ENCODE measurements at regions not wholly inside any gene's neighbourhood (a gene's known extent, or its start where the extent isn't known, plus 50 kb on each side); places are given as distances from the start of the nearest gene placed in this dataset.

DNA sequence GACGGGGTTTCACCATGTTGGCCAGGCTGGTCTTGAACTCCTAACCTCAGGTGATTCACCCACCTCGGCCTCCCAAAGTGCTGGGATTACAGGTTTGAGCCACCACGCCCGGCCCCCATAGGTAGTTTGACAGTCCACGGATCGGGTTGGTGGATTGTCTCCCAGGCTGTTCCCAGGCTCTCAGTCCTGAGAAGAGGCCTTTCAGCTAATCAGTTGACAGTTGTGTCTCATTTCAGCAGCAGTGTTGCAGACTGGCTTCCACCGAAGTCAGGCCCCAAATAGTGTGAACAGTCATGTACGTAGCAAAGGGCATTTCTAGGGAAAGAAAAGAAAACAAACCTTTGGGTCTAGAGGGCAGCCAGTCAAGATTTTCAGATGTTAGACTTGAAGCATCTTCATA is 102.4 kb upstream of the TLR3 start:
- peaks cover 3% of the 10 kb centered on the region for H3K36me3 Mint-ChIP-seq (ENCODE audit: low read depth)
- peaks cover 18% of the 10 kb centered on the region for H3K4me1 Mint-ChIP-seq
- H3K27me3 Mint-ChIP-seq (ENCODE audit: low read depth): no peaks in the 10 kb centered on the region
- H3K27ac Mint-ChIP-seq (ENCODE audit: unreplicated experiment): no peak overlapping the region
- TF ChIP-seq, protein P1, sequence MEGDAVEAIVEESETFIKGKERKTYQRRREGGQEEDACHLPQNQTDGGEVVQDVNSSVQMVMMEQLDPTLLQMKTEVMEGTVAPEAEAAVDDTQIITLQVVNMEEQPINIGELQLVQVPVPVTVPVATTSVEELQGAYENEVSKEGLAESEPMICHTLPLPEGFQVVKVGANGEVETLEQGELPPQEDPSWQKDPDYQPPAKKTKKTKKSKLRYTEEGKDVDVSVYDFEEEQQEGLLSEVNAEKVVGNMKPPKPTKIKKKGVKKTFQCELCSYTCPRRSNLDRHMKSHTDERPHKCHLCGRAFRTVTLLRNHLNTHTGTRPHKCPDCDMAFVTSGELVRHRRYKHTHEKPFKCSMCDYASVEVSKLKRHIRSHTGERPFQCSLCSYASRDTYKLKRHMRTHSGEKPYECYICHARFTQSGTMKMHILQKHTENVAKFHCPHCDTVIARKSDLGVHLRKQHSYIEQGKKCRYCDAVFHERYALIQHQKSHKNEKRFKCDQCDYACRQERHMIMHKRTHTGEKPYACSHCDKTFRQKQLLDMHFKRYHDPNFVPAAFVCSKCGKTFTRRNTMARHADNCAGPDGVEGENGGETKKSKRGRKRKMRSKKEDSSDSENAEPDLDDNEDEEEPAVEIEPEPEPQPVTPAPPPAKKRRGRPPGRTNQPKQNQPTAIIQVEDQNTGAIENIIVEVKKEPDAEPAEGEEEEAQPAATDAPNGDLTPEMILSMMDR (conservative IDR thresholded peaks at IDR 0.05): no peak
- no peak for DNase-seq (ENCODE audit: low read depth, low spot score)
- H3K9me3 Mint-ChIP-seq: no peaks in the 10 kb centered on the region
- no peak overlapping the region for H3K4me3 Mint-ChIP-seq

DNA sequence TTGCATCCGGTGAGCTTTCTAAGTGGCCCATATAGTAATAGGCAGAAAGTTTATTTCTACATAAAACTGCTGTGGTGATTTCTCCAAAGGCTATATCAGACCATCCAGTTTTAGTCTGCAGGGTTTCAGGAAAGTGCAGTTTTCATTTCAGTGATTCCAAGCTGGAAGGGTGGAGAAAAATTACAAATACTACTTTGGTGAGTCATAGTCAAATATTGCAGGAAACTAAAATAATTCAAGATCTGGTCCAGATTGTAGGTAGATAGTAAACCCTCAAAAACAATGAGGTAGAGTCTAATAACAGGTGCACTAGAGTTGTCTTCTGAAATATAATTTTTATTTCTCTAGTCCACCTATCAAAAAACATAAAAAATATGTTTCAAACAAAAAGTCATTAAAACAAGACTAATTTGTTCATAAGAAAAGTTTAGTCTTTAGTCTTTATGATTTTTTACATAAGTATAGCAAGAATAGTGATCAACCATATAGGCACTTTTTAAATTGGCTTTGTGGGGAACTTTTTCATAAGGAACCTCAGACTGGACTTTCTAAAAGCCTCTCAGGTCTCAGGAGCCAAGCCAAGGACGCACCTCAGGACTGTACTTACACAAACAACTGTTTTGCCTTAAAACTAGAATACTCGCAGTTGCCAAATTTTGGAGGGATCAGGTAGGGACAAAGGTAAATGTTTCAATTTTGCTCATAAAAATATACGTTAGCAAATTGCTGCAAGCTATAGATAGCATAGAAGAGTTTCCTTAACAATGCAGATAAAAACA is 101.8 kb upstream of the TLR3 start:
- Mint-ChIP-seq H3K36me3 (ENCODE audit: low read depth) (peaks cover 3% of the 10 kb centered on the region), H3K4me3 (no peak overlapping the region), H3K4me1 (peaks cover 18% of the 10 kb centered on the region), H3K27me3 (ENCODE audit: low read depth) (no peaks in the 10 kb centered on the region), H3K9me3 (no peaks in the 10 kb centered on the region), H3K27ac (ENCODE audit: unreplicated experiment) (no peak overlapping the region)
- DNase-seq (ENCODE audit: low read depth, low spot score): no peak
- TF ChIP-seq, protein P1 (conservative IDR thresholded peaks at IDR 0.05): no peak

DNA sequence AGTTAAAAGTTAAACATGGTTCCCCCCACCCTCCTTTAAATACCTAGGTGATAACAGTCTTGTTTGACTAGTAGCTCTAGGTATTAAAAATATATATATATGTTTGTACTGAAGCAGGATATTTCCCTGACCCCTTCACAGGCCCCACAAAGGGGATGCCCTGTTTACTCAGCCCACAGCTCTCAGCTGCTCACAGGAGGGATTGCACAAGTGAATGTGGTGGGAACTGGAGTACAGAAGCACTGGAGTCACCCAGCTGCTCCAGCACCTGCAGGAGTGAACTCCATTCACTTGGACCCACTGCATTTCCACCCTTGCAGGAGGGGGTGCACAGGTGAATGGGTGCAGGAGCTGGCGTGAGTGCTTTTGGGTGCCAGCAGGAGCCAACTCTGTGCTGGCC is 99.3 kb upstream of the TLR3 start:
- H3K36me3 Mint-ChIP-seq (ENCODE audit: low read depth): peaks cover 3% of the 10 kb centered on the region
- DNase-seq (ENCODE audit: low read depth, low spot score): no peak
- TF ChIP-seq, protein P1 (conservative IDR thresholded peaks at IDR 0.05): no peak
- no peaks in the 10 kb centered on the region for H3K9me3 Mint-ChIP-seq
- H3K27me3 Mint-ChIP-seq (ENCODE audit: low read depth): no peaks in the 10 kb centered on the region
- H3K27ac Mint-ChIP-seq (ENCODE audit: unreplicated experiment): no peak overlapping the region
- no peak overlapping the region for H3K4me3 Mint-ChIP-seq
- H3K4me1 Mint-ChIP-seq: peaks cover 13% of the 10 kb centered on the region

DNA sequence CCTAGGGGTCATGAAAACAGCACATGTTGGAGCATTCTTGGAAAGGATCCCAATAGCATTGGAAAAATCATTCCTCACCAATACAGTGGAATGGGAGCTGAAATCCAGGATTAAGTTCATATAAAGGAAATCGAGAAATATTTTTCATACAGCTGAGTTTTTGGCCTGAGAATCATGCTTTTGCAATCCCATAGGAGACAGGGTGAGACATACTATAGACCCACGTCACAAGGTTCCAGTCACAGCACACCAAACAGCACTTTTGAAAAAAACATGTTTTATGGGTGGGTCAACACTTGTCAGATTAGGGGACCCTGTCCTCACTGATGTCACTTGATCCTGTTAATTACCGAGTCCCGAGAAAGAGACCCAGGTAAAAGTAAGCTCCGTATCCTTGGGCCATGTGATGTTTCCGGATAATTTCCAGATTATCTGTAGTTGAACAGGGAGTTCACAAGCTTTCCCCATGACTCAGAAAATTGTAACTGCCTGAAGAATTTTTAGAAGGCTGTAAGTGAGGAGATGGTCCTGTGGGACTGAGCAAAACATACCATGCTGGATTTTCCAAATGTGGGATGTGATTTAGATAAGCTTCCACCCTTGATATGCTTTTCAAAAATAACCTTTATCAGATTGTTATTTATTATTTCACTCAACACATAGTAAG is 80.9 kb upstream of the TLR3 start:
- Mint-ChIP-seq H3K4me3 (no peak overlapping the region), H3K4me1 (no peaks in the 10 kb centered on the region), H3K9me3 (no peaks in the 10 kb centered on the region), H3K27me3 (ENCODE audit: low read depth) (no peaks in the 10 kb centered on the region), H3K27ac (ENCODE audit: unreplicated experiment) (no peak overlapping the region), H3K36me3 (ENCODE audit: low read depth) (no peaks in the 10 kb centered on the region)
- no peak for DNase-seq (ENCODE audit: low read depth, low spot score)
- TF ChIP-seq, protein P1 (conservative IDR thresholded peaks at IDR 0.05): no peak

DNA sequence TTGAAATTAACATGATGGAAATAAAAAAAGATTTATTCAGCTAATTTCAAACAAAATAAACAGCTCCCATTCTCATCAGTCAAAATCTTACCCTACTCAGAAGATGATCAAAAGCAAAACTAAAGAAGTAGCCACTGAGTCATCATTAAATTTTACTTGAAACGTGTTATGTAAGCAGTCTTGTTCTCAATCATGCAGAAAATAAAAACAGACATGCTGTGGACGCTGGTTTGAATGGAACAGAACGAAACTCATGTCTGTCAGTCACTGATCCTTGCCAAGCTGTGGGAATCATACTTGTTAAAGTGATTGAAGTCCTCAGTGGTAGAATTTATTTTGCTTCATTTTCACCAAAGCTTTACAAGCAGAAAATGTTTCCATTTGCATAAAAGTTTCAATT is 77.2 kb upstream of the TLR3 start:
- no peak for DNase-seq (ENCODE audit: low read depth, low spot score)
- H3K4me3 Mint-ChIP-seq: no peak overlapping the region
- H3K27me3 Mint-ChIP-seq (ENCODE audit: low read depth): no peaks in the 10 kb centered on the region
- no peaks in the 10 kb centered on the region for H3K36me3 Mint-ChIP-seq (ENCODE audit: low read depth)
- TF ChIP-seq, protein P1 (conservative IDR thresholded peaks at IDR 0.05): no peak
- H3K4me1 Mint-ChIP-seq: no peaks in the 10 kb centered on the region
- no peak overlapping the region for H3K27ac Mint-ChIP-seq (ENCODE audit: unreplicated experiment)
- H3K9me3 Mint-ChIP-seq: peaks cover 2% of the 10 kb centered on the region

Measured in neural crest cell (in vitro differentiated cells).